ENCODE measurements at regions not wholly inside any gene's neighbourhood (a gene's known extent, or its start where the extent isn't known, plus 50 kb on each side); places are given as distances from the start of the nearest gene placed in this dataset.

- H3K36me3 ChIP-seq = no peaks in the 10 kb centered on the region
- H3K4me3 ChIP-seq = no peak overlapping the region
- H3K9me3 ChIP-seq = no peaks in the 10 kb centered on the region
- TF ChIP-seq CTCF (IDR thresholded peaks at IDR 0.05 in 8 of 11, conservative IDR thresholded peaks at IDR 0.05 in 3 of 11) (no peak), POLR2AphosphoS5 (IDR thresholded peaks at IDR 0.05) (no peak)
- 80 to 90% (median 87%) methylated on average over 4 of the region's 4 CpGs for WGBS, 5 donors
- H3K4me1 ChIP-seq = no peaks in the 10 kb centered on the region
- DNase-seq = no peak
- H3K27ac ChIP-seq = no peak overlapping the region
- intact Hi-C loops (cut with DNase I; ENCODE audit: low total_unique reads) = no loop called here
- no peaks in the 10 kb centered on the region for H3K27me3 ChIP-seq (replicated peaks in 1 of 7)
These were observed 523.3 kb upstream of the SLC8A1 start for GRCh38 chr2:40975151-40975550.

DNA sequence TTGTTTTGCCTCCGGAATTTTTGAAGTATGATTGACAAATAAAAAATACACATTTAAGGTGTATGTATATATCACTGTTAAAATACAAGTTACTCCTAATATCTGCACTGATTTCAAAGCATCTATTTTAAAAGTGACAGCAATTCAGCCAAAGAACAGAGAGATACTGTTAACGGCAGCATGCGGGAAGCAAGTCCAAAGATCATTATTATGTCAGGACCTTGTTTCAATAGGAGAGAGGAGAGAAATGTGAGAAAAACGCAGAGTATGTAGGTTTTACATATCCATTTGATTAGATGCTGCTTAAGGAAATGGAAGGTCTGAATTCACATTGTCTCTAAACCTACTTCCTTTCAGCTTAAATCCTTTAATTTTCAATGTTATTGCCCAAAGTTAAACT is 545.5 kb upstream of the SLC8A1 start:
- no peaks in the 10 kb centered on the region for H3K27me3 ChIP-seq (replicated peaks in 1 of 7)
- H3K4me1 ChIP-seq = no peaks in the 10 kb centered on the region
- no peaks in the 10 kb centered on the region for H3K9me3 ChIP-seq
- TF ChIP-seq POLR2AphosphoS5 (IDR thresholded peaks at IDR 0.05) = no peak
- TF ChIP-seq CTCF (IDR thresholded peaks at IDR 0.05 in 8 of 11, conservative IDR thresholded peaks at IDR 0.05 in 3 of 11) = no peak
- no peak for TF ChIP-seq POLR2A (IDR thresholded peaks at IDR 0.05)
- intact Hi-C loops (cut with DNase I; ENCODE audit: low total_unique reads) = loop anchor here (10.0 kb wide), 1 partner anchor 533 kb away; no protein-coding TSS in a partner anchor
- WGBS, 5 donors = 85 to 91% (median 87%) methylated on average over 4 of the region's 4 CpGs
- H3K27ac ChIP-seq = no peak overlapping the region
- H3K36me3 ChIP-seq = no peaks in the 10 kb centered on the region
- H3K4me3 ChIP-seq = no peak overlapping the region
- no peak for DNase-seq

GRCh38 chr2:41000374-41000773 is 548.5 kb upstream of the SLC8A1 start:
- H3K27me3 ChIP-seq (replicated peaks in 1 of 7) = no peaks in the 10 kb centered on the region
- DNase-seq = no peak
- no peak for TF ChIP-seq POLR2AphosphoS5 (IDR thresholded peaks at IDR 0.05)
- no peak for TF ChIP-seq CTCF (IDR thresholded peaks at IDR 0.05 in 8 of 11, conservative IDR thresholded peaks at IDR 0.05 in 3 of 11)
- TF ChIP-seq POLR2A (IDR thresholded peaks at IDR 0.05) = no peak
- no peak overlapping the region for H3K27ac ChIP-seq
- no peaks in the 10 kb centered on the region for H3K4me1 ChIP-seq
- 30 to 56% (median 40%) methylated on average over 1 of the region's 1 CpG for WGBS, 5 donors
- peaks cover 0 to 5% (median 0%) of the 10 kb centered on the region in 8 donors for H3K9me3 ChIP-seq
- intact Hi-C loops (cut with DNase I; ENCODE audit: low total_unique reads) = no loop called here
- H3K4me3 ChIP-seq = no peak overlapping the region
- no peaks in the 10 kb centered on the region for H3K36me3 ChIP-seq

DNA sequence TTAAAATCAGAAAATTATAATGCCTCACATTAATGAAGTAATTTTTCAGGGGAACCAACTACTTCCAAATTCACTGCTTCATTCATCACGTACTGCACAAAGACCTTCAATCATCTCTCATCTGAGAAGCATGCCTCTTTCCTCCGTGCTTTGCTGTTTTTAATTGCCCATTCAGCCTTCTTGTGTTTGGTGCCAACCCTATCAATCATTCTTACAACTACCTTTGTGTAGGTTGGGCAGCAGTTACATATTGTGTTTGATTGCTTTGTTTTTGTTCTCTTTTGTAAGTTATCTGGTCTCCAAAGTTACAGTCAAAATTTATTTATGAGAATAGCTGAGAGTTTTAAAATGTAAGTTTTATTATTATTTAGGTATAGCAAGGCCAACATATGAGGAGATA is 549.0 kb upstream of the SLC8A1 start:
- 63 to 81% (median 78%) methylated on average over 2 of the region's 2 CpGs for WGBS, 5 donors
- no peaks in the 10 kb centered on the region for H3K27me3 ChIP-seq (replicated peaks in 1 of 7)

More for the DNA sequence above, 549.0 kb upstream of the SLC8A1 start:
- Histone ChIP-seq H3K4me1 (no peaks in the 10 kb centered on the region), H3K36me3 (no peaks in the 10 kb centered on the region), H3K27ac (no peak overlapping the region), H3K4me3 (no peak overlapping the region), H3K9me3 (peaks cover 0 to 5% (median 0%) of the 10 kb centered on the region in 8 donors)
- intact Hi-C loops (cut with DNase I; ENCODE audit: low total_unique reads) = no loop called here
- no peak for DNase-seq
- TF ChIP-seq POLR2A (IDR thresholded peaks at IDR 0.05) = no peak
- no peak for TF ChIP-seq CTCF (IDR thresholded peaks at IDR 0.05 in 8 of 11, conservative IDR thresholded peaks at IDR 0.05 in 3 of 11)
- TF ChIP-seq POLR2AphosphoS5 (IDR thresholded peaks at IDR 0.05) = no peak
